MM.1S (cell line): ENCODE measurements at regions not wholly inside any gene's neighbourhood (a gene's known extent, or its start where the extent isn't known, plus 50 kb on each side); places are given as distances from the start of the nearest gene placed in this dataset.

Experiments used
- DNase-seq: peaks from one replicate; pipeline ENCODE4 v3.0.0-alpha.2; 2015
- H2AFZ ChIP-seq: fragments of 300-600 bp; sonication (generic); 2 replicates; pipeline ENCODE4 v1.6.0; 2016; ENCODE audit warnings: antibody characterized with exemption, low read length
- H3F3A ChIP-seq: fragments of 300-600 bp; sonication (generic); 2 replicates; pipeline ENCODE4 v1.6.1; 2016; ENCODE audit warnings: mild to moderate bottlenecking, antibody characterized with exemption, low read length, moderate library complexity, mixed read lengths; ENCODE audit not compliant: insufficient read depth
- H3K27ac ChIP-seq: fragments of 300-600 bp; sonication (generic); 2 replicates; pipeline ENCODE4 v1.5.1; 2016; ENCODE audit warnings: mild to moderate bottlenecking, low read length
- H3K27me3 ChIP-seq: fragments of 300-600 bp; sonication (generic); replicated peaks from 2 replicates; pipeline ENCODE4 v1.6.0; 2016; ENCODE audit warnings: low read length; ENCODE audit not compliant: insufficient read depth
- H3K36me3 ChIP-seq: fragments of 300-600 bp; sonication (generic); replicated peaks from 2 replicates; pipeline ENCODE4 v1.6.1; 2016; ENCODE audit warnings: mild to moderate bottlenecking, low read length, mixed read lengths; ENCODE audit not compliant: insufficient read depth
- H3K4me1 ChIP-seq: fragments of 300-600 bp; sonication (generic); 2 replicates; pipeline ENCODE4 v1.6.1; 2016; ENCODE audit warnings: low read length, mixed read lengths
- H3K4me2 ChIP-seq: fragments of 300-600 bp; sonication (generic); 2 replicates; pipeline ENCODE4 v1.6.0; 2016; ENCODE audit warnings: low read depth, low read length
- H3K4me3 ChIP-seq: fragments of 300-600 bp; sonication (generic); 2 replicates; pipeline ENCODE4 v1.5.1; 2016; ENCODE audit warnings: low read length, mixed read lengths
- H3K79me2 ChIP-seq: fragments of 300-600 bp; sonication (generic); 2 replicates; pipeline ENCODE4 v1.6.1; 2016; ENCODE audit warnings: mixed run types, low read length, mixed read lengths
- H3K9ac ChIP-seq: fragments of 300-600 bp; sonication (generic); 2 replicates; pipeline ENCODE4 v1.6.1; 2016; ENCODE audit warnings: low read length, mixed read lengths
- H3K9me2 ChIP-seq: fragments of 300-600 bp; sonication (generic); replicated peaks from 2 replicates; pipeline ENCODE4 v1.6.1; 2016; ENCODE audit warnings: mild to moderate bottlenecking, low read length, mixed read lengths; ENCODE audit not compliant: insufficient read depth
- H3K9me3 ChIP-seq: fragments of 300-600 bp; sonication (generic); replicated peaks from 2 replicates; pipeline ENCODE4 v1.6.1; 2016; ENCODE audit warnings: mild to moderate bottlenecking, low read length, mixed read lengths; ENCODE audit not compliant: insufficient read depth
- H4K20me1 ChIP-seq: fragments of 300-600 bp; sonication (generic); 2 replicates; pipeline ENCODE4 v1.6.1; 2016; ENCODE audit warnings: mild to moderate bottlenecking, low read length, moderate library complexity, mixed read lengths; ENCODE audit not compliant: insufficient read depth
- EZH2 ChIP-seq: fragments of 300-600 bp; sonication (generic); optimal IDR thresholded peaks from 2 replicates; pipeline ENCODE3; 2017; ENCODE audit warnings: low read depth, mild to moderate bottlenecking, antibody characterized with exemption, low read length, mixed read lengths
- EZH2phosphoT487 ChIP-seq: fragments of 300-600 bp; sonication (generic); IDR thresholded peaks from 2 replicates; pipeline ENCODE4 v1.6.1; 2018; ENCODE audit warnings: antibody characterized with exemption, low read length
- TF ChIP-seq, protein P1 (sequence below): fragments of 300-600 bp; sonication (generic); IDR thresholded peaks from 2 replicates; pipeline ENCODE4 v1.5.1; 2016; ENCODE audit warnings: antibody characterized with exemption, low read length, mixed read lengths

DNA sequence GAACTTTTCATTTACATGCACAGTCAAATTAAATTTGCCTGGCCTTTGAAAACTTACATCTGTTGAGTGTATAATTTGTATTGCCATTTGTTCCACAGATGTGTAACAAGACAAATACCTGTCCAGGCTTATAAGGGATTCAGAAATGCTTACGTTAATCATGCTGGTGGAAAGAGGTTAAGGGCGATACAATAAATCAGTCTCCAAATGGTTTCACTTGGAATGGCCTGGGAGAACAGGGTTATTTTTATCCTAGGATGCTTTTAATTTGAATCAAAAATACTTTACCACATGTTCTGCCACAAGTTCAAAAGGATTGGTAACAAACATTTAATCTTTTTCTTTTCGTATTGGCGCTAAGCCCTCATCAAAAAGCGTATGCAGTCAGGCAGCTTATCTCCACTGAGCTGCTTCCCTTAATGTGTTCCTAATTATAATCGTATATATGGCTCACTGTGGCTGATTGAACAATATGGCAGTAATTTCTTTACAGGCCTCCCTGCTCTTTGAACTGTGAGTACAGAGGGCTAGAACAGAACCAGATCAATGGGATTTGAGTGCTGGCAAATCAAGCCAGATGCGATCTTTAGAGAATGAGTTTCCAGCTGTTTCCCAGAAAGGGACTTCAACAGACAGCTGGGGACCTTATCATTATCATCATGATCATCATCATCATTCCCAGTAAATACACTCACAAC lies 425.7 kb downstream of the SPRY2 start:
- Histone ChIP-seq H4K20me1 (no peaks in the 10 kb centered on the region), H3K36me3 (no peaks in the 10 kb centered on the region), H3K9me3 (no peaks in the 10 kb centered on the region), H3K9me2 (no peaks in the 10 kb centered on the region), H3K4me1 (no peaks in the 10 kb centered on the region), H3K27ac (no peak overlapping the region), H3F3A (no peaks in the 10 kb centered on the region), H3K27me3 (no peaks in the 10 kb centered on the region), H3K9ac (no peak overlapping the region), H3K4me3 (no peak overlapping the region), H2AFZ (no peak overlapping the region), H3K4me2 (no peak overlapping the region), H3K79me2 (no peaks in the 10 kb centered on the region)
- TF ChIP-seq EZH2 (no peak), EZH2phosphoT487 (no peak)
- TF ChIP-seq, protein P1, sequence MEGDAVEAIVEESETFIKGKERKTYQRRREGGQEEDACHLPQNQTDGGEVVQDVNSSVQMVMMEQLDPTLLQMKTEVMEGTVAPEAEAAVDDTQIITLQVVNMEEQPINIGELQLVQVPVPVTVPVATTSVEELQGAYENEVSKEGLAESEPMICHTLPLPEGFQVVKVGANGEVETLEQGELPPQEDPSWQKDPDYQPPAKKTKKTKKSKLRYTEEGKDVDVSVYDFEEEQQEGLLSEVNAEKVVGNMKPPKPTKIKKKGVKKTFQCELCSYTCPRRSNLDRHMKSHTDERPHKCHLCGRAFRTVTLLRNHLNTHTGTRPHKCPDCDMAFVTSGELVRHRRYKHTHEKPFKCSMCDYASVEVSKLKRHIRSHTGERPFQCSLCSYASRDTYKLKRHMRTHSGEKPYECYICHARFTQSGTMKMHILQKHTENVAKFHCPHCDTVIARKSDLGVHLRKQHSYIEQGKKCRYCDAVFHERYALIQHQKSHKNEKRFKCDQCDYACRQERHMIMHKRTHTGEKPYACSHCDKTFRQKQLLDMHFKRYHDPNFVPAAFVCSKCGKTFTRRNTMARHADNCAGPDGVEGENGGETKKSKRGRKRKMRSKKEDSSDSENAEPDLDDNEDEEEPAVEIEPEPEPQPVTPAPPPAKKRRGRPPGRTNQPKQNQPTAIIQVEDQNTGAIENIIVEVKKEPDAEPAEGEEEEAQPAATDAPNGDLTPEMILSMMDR, result no peak
- no peak for DNase-seq

DNA sequence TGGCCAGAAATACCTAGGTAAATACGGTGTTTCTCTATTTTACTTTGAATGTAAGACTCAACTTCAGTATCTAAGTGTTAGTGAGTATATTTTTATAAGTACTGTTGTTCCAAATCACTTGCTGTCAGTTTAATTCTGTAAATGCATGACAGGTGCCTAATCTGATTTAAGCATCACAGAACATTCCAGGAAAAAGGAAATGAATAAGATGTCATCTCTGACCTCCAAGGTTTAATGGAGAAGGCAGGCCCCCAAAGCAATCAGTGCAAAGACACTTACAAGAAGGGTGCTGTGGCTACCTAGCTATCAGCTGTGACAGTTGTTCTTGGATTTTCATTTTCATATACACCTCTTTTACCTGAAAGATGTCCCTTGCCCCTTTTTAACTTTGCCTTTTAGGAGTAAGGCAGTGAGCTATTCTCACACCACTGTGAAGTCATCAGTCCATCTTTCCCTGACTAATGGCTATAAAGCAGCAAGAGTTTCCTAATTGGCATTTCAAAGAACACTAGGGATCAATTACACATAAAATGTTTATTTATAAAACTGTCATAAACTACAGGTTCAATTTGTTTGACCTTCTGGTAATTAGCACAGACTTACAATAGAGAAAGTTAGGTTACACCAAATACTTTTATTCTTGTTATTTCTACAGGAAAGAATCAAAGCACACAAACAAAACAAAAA lies 427.6 kb downstream of the SPRY2 start:
- Histone ChIP-seq H3K27me3 (no peaks in the 10 kb centered on the region), H3K9ac (no peak overlapping the region), H3K36me3 (no peaks in the 10 kb centered on the region), H4K20me1 (no peaks in the 10 kb centered on the region), H3K4me3 (no peak overlapping the region), H3K79me2 (no peaks in the 10 kb centered on the region), H3K4me1 (no peaks in the 10 kb centered on the region), H2AFZ (no peak overlapping the region), H3K9me3 (no peaks in the 10 kb centered on the region), H3K27ac (no peak overlapping the region), H3F3A (no peaks in the 10 kb centered on the region), H3K9me2 (no peaks in the 10 kb centered on the region), H3K4me2 (no peak overlapping the region)
- no peak for DNase-seq
- TF ChIP-seq EZH2phosphoT487 (no peak), EZH2 (no peak)
- TF ChIP-seq, protein P1, result no peak

DNA sequence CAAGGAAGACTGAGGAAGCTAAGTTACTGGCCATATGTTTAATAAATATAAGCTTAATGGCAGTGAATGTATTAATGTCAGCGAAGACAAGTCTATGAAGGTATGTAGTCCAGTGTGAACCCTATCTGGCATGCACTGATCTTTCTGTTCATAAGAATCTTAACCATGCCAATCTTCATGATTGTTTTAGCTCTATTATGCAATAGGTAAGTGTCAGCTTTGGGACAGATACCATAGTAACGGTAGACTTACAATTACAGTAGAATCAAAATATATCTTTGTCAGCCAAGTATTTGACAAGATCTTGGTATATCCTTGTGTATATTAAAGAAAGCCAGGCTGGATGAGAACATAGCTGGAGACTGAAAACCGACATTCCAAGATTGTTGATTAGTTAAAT lies 428.5 kb downstream of the SPRY2 start:
- no peaks in the 10 kb centered on the region for H3K9me3 ChIP-seq
- H3F3A ChIP-seq, result no peaks in the 10 kb centered on the region
- no peak overlapping the region for H3K27ac ChIP-seq
- H3K36me3 ChIP-seq, result no peaks in the 10 kb centered on the region
- no peaks in the 10 kb centered on the region for H3K9me2 ChIP-seq
- H3K4me1 ChIP-seq, result no peaks in the 10 kb centered on the region
- H3K9ac ChIP-seq, result no peak overlapping the region
- H3K27me3 ChIP-seq, result no peaks in the 10 kb centered on the region
- no peaks in the 10 kb centered on the region for H4K20me1 ChIP-seq
- TF ChIP-seq, protein P1, result no peak
- no peak for TF ChIP-seq EZH2
- no peak for TF ChIP-seq EZH2phosphoT487
- no peak overlapping the region for H3K4me2 ChIP-seq
- H3K4me3 ChIP-seq, result no peak overlapping the region
- no peak overlapping the region for H2AFZ ChIP-seq
- H3K79me2 ChIP-seq, result no peaks in the 10 kb centered on the region
- no peak for DNase-seq
